Mammary epithelial cell (primary cell): ENCODE measurements at regions not wholly inside any gene's neighbourhood (a gene's known extent, or its start where the extent isn't known, plus 50 kb on each side); places are given as distances from the start of the nearest gene placed in this dataset.

Experiments used
- EZH2 ChIP-seq: IDR thresholded peaks from 2 replicates; pipeline ENCODE4 v1.6.1; 2012; ENCODE audit warnings: low read length, inconsistent platforms, borderline replicate concordance
- TF ChIP-seq, protein P1 (sequence below), 2 donors: IDR thresholded peaks in 1 of 2; conservative IDR thresholded peaks in 1 of 2; 2 replicates each; pipeline ENCODE4 v1.5.1; 2011 to 2012; ENCODE audit warnings: inconsistent platforms in 2 of 2, low read length in 2 of 2, mild to moderate bottlenecking in 2 of 2, control low read depth in 1 of 2, low read depth in 1 of 2; ENCODE audit not compliant: insufficient read depth in 1 of 2; ENCODE audit errors: extremely low read depth in 1 of 2

DNA sequence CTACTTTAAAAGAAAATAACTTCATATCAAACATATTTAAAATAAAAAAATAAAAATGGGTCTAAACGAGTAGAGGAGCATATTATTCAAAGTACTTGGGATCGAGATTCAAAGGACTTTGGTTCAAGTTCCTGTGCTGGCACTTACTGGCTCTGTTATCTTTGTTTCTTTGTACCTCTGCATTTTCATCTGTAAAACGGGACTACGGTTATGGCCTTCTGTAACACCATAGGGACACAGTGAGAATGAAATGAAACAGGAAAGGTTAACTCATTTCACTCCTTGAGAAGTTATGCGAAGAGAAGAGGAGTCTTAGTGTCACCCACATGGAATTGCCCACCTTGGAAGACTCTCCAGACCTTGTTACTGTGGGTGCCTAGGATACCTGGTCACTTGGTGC lies 379.1 kb upstream of the CCL2 start:
- TF ChIP-seq, protein P1, sequence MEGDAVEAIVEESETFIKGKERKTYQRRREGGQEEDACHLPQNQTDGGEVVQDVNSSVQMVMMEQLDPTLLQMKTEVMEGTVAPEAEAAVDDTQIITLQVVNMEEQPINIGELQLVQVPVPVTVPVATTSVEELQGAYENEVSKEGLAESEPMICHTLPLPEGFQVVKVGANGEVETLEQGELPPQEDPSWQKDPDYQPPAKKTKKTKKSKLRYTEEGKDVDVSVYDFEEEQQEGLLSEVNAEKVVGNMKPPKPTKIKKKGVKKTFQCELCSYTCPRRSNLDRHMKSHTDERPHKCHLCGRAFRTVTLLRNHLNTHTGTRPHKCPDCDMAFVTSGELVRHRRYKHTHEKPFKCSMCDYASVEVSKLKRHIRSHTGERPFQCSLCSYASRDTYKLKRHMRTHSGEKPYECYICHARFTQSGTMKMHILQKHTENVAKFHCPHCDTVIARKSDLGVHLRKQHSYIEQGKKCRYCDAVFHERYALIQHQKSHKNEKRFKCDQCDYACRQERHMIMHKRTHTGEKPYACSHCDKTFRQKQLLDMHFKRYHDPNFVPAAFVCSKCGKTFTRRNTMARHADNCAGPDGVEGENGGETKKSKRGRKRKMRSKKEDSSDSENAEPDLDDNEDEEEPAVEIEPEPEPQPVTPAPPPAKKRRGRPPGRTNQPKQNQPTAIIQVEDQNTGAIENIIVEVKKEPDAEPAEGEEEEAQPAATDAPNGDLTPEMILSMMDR (conservative IDR thresholded peaks at IDR 0.05 in 1 of 2, IDR thresholded peaks at IDR 0.05 in 1 of 2; ENCODE audit: extremely low read depth in 1 of 2, insufficient read depth in 1 of 2, low read depth in 1 of 2, low read length in 2 of 2): no peak
- TF ChIP-seq EZH2: no peak
